ENCODE measurements at regions not wholly inside any gene's neighbourhood (a gene's known extent, or its start where the extent isn't known, plus 50 kb on each side); places are given as distances from the start of the nearest gene placed in this dataset.

GRCh38 chr15:93882141-93882540, 349.2 kb upstream of the MCTP2 start:
- no peak for TF ChIP-seq SOX15 (CRISPR knock-in tag; IDR thresholded peaks at IDR 0.05)
- TF ChIP-seq, protein P1, sequence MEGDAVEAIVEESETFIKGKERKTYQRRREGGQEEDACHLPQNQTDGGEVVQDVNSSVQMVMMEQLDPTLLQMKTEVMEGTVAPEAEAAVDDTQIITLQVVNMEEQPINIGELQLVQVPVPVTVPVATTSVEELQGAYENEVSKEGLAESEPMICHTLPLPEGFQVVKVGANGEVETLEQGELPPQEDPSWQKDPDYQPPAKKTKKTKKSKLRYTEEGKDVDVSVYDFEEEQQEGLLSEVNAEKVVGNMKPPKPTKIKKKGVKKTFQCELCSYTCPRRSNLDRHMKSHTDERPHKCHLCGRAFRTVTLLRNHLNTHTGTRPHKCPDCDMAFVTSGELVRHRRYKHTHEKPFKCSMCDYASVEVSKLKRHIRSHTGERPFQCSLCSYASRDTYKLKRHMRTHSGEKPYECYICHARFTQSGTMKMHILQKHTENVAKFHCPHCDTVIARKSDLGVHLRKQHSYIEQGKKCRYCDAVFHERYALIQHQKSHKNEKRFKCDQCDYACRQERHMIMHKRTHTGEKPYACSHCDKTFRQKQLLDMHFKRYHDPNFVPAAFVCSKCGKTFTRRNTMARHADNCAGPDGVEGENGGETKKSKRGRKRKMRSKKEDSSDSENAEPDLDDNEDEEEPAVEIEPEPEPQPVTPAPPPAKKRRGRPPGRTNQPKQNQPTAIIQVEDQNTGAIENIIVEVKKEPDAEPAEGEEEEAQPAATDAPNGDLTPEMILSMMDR (IDR thresholded peaks at IDR 0.05), result no peak
- TF ChIP-seq, protein P2, sequence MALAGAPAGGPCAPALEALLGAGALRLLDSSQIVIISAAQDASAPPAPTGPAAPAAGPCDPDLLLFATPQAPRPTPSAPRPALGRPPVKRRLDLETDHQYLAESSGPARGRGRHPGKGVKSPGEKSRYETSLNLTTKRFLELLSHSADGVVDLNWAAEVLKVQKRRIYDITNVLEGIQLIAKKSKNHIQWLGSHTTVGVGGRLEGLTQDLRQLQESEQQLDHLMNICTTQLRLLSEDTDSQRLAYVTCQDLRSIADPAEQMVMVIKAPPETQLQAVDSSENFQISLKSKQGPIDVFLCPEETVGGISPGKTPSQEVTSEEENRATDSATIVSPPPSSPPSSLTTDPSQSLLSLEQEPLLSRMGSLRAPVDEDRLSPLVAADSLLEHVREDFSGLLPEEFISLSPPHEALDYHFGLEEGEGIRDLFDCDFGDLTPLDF (CRISPR knock-in tag; IDR thresholded peaks at IDR 0.05), result no peak
- no peak for TF ChIP-seq NFYB (CRISPR knock-in tag; conservative IDR thresholded peaks at IDR 0.05; ENCODE audit: low read depth)
- no peak for TF ChIP-seq ZNF263 (CRISPR knock-in tag; IDR thresholded peaks at IDR 0.05; ENCODE audit: low read depth)
- no peak for TF ChIP-seq MXD4 (CRISPR knock-in tag; IDR thresholded peaks at IDR 0.05; ENCODE audit: borderline replicate concordance)
- TF ChIP-seq OVOL2 (CRISPR knock-in tag; IDR thresholded peaks at IDR 0.05; ENCODE audit: borderline replicate concordance), result no peak
- no peak for TF ChIP-seq ESRRA (CRISPR knock-in tag; IDR thresholded peaks at IDR 0.05; ENCODE audit: borderline replicate concordance)
- TF ChIP-seq ZNF138 (CRISPR knock-in tag; conservative IDR thresholded peaks at IDR 0.05), result no peak
- no peak for TF ChIP-seq CREB1 (CRISPR knock-in tag; IDR thresholded peaks at IDR 0.05)
